ENCODE measurements at regions not wholly inside any gene's neighbourhood (a gene's known extent, or its start where the extent isn't known, plus 50 kb on each side); places are given as distances from the start of the nearest gene placed in this dataset.

GRCh38 chr4:96012687-96013086, 172.8 kb downstream of the PDHA2 start:
- no peak overlapping the region for H3K4me3 ChIP-seq (ENCODE audit: low read depth, low read length)
- TF ChIP-seq, protein P1, sequence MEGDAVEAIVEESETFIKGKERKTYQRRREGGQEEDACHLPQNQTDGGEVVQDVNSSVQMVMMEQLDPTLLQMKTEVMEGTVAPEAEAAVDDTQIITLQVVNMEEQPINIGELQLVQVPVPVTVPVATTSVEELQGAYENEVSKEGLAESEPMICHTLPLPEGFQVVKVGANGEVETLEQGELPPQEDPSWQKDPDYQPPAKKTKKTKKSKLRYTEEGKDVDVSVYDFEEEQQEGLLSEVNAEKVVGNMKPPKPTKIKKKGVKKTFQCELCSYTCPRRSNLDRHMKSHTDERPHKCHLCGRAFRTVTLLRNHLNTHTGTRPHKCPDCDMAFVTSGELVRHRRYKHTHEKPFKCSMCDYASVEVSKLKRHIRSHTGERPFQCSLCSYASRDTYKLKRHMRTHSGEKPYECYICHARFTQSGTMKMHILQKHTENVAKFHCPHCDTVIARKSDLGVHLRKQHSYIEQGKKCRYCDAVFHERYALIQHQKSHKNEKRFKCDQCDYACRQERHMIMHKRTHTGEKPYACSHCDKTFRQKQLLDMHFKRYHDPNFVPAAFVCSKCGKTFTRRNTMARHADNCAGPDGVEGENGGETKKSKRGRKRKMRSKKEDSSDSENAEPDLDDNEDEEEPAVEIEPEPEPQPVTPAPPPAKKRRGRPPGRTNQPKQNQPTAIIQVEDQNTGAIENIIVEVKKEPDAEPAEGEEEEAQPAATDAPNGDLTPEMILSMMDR (IDR thresholded peaks at IDR 0.05; ENCODE audit: borderline replicate concordance, insufficient read depth, low read depth, low read length) = no peak

DNA sequence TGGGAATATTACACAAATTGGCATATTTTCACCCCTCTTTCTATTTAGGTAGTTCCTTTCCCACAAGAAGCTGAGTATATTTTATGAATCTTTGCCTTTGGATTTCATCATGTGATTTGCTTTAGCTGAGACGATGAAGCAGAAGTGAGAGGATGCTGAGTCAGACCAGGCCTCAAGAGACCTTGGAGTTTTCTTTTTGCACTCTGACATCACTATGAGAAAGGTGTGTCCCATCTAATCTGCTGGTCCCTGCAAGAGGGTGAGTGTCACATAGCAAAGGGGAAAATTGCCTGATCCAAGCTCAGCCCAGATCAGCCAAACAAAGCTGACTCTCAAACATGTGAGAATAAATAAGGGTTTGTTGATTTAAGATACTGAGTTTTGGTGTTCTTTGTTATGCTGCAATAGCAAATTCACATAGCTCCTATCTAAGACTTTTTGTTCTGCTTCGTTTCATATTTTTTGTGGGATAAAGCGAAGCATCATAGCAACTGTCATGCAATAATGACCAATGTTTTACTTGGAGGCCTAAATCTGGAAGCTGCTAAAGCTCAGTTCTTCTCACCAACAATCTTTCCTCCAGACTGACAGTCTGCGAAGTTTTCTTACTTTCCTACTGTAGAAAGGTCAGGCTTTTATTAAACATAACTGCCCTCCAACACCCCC, 176.9 kb downstream of the PDHA2 start:
- TF ChIP-seq, protein P1 (IDR thresholded peaks at IDR 0.05; ENCODE audit: borderline replicate concordance, insufficient read depth, low read depth, low read length) = no peak

DNA sequence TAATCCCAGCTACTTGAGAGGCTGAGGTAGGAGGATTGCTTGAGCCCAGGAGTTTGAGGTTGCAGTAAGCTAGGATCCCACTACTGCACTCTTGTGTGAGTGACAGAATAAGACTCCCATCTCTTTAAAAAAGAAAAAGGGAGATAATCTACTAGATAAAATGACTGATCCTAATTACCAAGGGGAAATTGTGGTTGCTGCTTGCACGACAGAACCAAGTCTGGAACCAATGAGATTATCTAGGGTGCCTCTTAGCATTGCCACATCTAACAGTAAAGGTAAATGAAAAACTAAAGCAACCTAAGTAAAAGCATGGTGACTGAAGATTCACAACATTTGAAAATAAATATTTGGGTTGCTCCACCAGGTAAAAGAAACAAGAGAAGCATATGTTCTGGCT, 185.1 kb downstream of the PDHA2 start:
- TF ChIP-seq, protein P1 (IDR thresholded peaks at IDR 0.05; ENCODE audit: borderline replicate concordance, insufficient read depth, low read depth, low read length) = no peak
- H3K4me3 ChIP-seq (ENCODE audit: low read depth, low read length) = no peak overlapping the region

More for the DNA sequence above, 176.9 kb downstream of the PDHA2 start:
- no peak overlapping the region for H3K4me3 ChIP-seq (ENCODE audit: low read depth, low read length)

DNA sequence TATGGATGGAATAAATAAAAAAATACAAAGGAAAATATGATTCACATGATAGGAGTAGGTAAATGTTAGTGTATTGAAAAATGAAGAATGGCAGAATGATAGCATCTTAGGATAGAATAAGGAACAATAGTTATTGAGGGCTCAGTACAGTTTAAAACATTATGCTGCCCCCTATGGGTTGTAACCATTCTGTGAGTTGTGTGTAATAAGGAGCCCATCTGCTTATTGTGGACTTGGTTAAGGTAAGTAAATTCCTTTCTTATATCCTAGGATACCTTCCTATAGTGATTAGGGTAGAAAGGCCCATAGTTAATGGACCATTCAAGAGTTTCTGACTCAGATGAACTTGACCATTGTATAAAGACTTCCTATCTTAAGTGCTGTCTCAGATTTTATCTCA, 195.8 kb downstream of the PDHA2 start:
- TF ChIP-seq, protein P1 (IDR thresholded peaks at IDR 0.05; ENCODE audit: borderline replicate concordance, insufficient read depth, low read depth, low read length) = no peak
- H3K4me3 ChIP-seq (ENCODE audit: low read depth, low read length) = no peak overlapping the region

GRCh38 chr4:96036781-96037180, 196.9 kb downstream of the PDHA2 start:
- TF ChIP-seq, protein P1 (IDR thresholded peaks at IDR 0.05; ENCODE audit: borderline replicate concordance, insufficient read depth, low read depth, low read length) = no peak

DNA sequence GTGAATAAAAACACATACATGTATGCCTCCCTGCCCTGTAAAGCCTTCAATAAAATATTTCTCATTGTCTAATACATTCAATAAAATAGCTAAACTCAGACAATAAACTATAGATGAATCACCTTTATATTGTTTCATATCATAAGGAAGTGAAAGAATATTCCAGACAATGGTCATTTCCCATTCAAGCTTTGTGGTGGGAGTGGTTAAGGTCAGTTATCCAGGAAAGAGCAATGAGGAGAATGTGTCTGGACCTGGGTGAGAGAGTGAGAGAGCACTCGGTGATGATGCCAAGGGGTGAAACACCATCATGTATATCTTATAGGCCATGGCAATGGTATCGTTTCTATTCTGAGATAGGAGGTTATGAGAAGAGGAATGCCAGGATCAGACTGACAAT, 197.8 kb downstream of the PDHA2 start:
- no peak overlapping the region for H3K4me3 ChIP-seq (ENCODE audit: low read depth, low read length)
- TF ChIP-seq, protein P1 (IDR thresholded peaks at IDR 0.05; ENCODE audit: borderline replicate concordance, insufficient read depth, low read depth, low read length) = no peak

More at GRCh38 chr4:96036781-96037180, 196.9 kb downstream of the PDHA2 start:
- H3K4me3 ChIP-seq (ENCODE audit: low read depth, low read length) = no peak overlapping the region

GRCh38 chr4:96039217-96039616, 199.3 kb downstream of the PDHA2 start:
- TF ChIP-seq, protein P1 (IDR thresholded peaks at IDR 0.05; ENCODE audit: borderline replicate concordance, insufficient read depth, low read depth, low read length) = no peak
- no peak overlapping the region for H3K4me3 ChIP-seq (ENCODE audit: low read depth, low read length)
